ENCODE measurements at regions not wholly inside any gene's neighbourhood (a gene's known extent, or its start where the extent isn't known, plus 50 kb on each side); places are given as distances from the start of the nearest gene placed in this dataset.

DNA sequence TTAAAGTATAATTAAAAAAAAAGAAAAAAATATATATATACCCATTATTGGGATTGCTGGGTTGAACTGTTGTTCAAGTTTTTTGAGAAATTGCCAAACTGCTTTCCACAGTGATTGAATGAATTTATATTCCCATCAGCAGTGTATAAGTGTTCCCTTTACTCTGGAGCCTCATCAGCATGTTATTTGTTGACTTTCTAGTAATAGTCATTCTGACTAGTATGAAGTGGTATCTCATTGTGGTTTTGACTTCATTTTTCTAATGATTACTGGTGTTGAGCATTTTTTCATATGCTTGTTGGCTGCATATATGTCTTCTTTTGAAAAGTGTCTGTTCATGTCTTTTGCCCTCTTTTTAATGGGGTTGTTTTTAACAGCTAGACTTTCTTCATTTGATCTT lies 1260.8 kb upstream of the GJE1 start:
- Histone ChIP-seq H3K9me3 (ENCODE audit: severe bottlenecking) (no peaks in the 10 kb centered on the region), H3K4me1 (ENCODE audit: insufficient read depth, poor library complexity, severe bottlenecking) (peaks cover 5% of the 10 kb centered on the region), H3K27me3 (ENCODE audit: insufficient read depth, poor library complexity, severe bottlenecking) (no peaks in the 10 kb centered on the region), H3K36me3 (ENCODE audit: low read depth) (no peaks in the 10 kb centered on the region; the same call in 1 of the 2 replicates), H3K4me3 (ENCODE audit: severe bottlenecking) (no peak overlapping the region), H3K27ac (ENCODE audit: poor library complexity, severe bottlenecking) (no peak overlapping the region)
- 0 out of 3 replicates have a peak, but pooled peaks have one; percentile 42 for ATAC-seq (ENCODE audit: low read depth)
- TF ChIP-seq, protein P1, sequence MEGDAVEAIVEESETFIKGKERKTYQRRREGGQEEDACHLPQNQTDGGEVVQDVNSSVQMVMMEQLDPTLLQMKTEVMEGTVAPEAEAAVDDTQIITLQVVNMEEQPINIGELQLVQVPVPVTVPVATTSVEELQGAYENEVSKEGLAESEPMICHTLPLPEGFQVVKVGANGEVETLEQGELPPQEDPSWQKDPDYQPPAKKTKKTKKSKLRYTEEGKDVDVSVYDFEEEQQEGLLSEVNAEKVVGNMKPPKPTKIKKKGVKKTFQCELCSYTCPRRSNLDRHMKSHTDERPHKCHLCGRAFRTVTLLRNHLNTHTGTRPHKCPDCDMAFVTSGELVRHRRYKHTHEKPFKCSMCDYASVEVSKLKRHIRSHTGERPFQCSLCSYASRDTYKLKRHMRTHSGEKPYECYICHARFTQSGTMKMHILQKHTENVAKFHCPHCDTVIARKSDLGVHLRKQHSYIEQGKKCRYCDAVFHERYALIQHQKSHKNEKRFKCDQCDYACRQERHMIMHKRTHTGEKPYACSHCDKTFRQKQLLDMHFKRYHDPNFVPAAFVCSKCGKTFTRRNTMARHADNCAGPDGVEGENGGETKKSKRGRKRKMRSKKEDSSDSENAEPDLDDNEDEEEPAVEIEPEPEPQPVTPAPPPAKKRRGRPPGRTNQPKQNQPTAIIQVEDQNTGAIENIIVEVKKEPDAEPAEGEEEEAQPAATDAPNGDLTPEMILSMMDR (IDR thresholded peaks at IDR 0.05; ENCODE audit: poor library complexity, severe bottlenecking) = no peak
- no peak for DNase-seq (ENCODE audit: low spot score)

- TF ChIP-seq, protein P1 (IDR thresholded peaks at IDR 0.05; ENCODE audit: poor library complexity, severe bottlenecking) = no peak
- Histone ChIP-seq H3K4me1 (ENCODE audit: insufficient read depth, poor library complexity, severe bottlenecking) (peaks cover 3% of the 10 kb centered on the region), H3K9me3 (ENCODE audit: severe bottlenecking) (no peaks in the 10 kb centered on the region), H3K36me3 (ENCODE audit: low read depth) (no peaks in the 10 kb centered on the region; the same call in 1 of the 2 replicates), H3K27ac (ENCODE audit: poor library complexity, severe bottlenecking) (no peak overlapping the region), H3K4me3 (ENCODE audit: severe bottlenecking) (no peak overlapping the region), H3K27me3 (ENCODE audit: insufficient read depth, poor library complexity, severe bottlenecking) (no peaks in the 10 kb centered on the region)
- no peak for DNase-seq (ENCODE audit: low spot score)
- no peak for ATAC-seq (ENCODE audit: low read depth)
Observed at GRCh38 chr6:140867336-140867735, 1265.4 kb upstream of the GJE1 start.

- H3K27me3 ChIP-seq (ENCODE audit: insufficient read depth, poor library complexity, severe bottlenecking) = no peaks in the 10 kb centered on the region
- TF ChIP-seq, protein P1 (IDR thresholded peaks at IDR 0.05; ENCODE audit: poor library complexity, severe bottlenecking) = no peak
- ATAC-seq (ENCODE audit: low read depth) = peak; percentile 87
- DNase-seq (ENCODE audit: low spot score) = no peak
- no peaks in the 10 kb centered on the region for H3K9me3 ChIP-seq (ENCODE audit: severe bottlenecking)
- H3K4me3 ChIP-seq (ENCODE audit: severe bottlenecking) = no peak overlapping the region
- peak overlapping the region; percentile 88 for H3K27ac ChIP-seq (ENCODE audit: poor library complexity, severe bottlenecking)
- peaks cover 32% of the 10 kb centered on the region for H3K4me1 ChIP-seq (ENCODE audit: insufficient read depth, poor library complexity, severe bottlenecking)
- H3K36me3 ChIP-seq (ENCODE audit: low read depth) = no peaks in the 10 kb centered on the region
Observed at GRCh38 chr6:140858381-140858971, 1274.2 kb upstream of the GJE1 start.

- Histone ChIP-seq H3K36me3 (ENCODE audit: low read depth) (no peaks in the 10 kb centered on the region), H3K27me3 (ENCODE audit: insufficient read depth, poor library complexity, severe bottlenecking) (no peaks in the 10 kb centered on the region), H3K9me3 (ENCODE audit: severe bottlenecking) (no peaks in the 10 kb centered on the region), H3K4me3 (ENCODE audit: severe bottlenecking) (no peak overlapping the region), H3K4me1 (ENCODE audit: insufficient read depth, poor library complexity, severe bottlenecking) (peaks cover 32% of the 10 kb centered on the region), H3K27ac (ENCODE audit: poor library complexity, severe bottlenecking) (peak overlapping the region; percentile 88)
- ATAC-seq (ENCODE audit: low read depth) (peak; percentile 85), DNase-seq (ENCODE audit: low spot score) (no peak)
- TF ChIP-seq, protein P1 (IDR thresholded peaks at IDR 0.05; ENCODE audit: poor library complexity, severe bottlenecking) = no peak
Observed at GRCh38 chr6:140857739-140858380, 1274.9 kb upstream of the GJE1 start.

DNA sequence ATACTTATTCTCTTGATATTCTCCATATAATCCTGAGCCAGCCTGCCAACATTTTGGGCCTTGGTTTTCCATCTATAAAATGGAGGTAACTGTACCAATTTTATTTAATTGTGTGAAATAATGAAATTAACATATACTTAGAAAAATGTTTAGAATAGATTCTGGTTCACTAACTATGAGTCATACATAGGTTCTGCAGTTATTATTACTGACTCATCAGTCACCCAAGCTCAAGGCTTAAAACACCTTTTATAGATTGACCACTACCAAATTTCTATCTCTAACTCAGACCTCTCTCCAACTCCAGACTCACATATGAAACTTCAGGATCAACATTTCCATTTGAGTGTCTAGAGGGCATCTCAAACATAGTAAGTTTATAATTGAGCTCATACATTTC lies 1277.2 kb upstream of the GJE1 start:
- TF ChIP-seq, protein P1 (IDR thresholded peaks at IDR 0.05; ENCODE audit: poor library complexity, severe bottlenecking) = no peak
- ATAC-seq (ENCODE audit: low read depth) (peak; percentile 43; the same call in 1 of the 3 replicates), DNase-seq (ENCODE audit: low spot score) (no peak)
- no peaks in the 10 kb centered on the region for H3K9me3 ChIP-seq (ENCODE audit: severe bottlenecking)
- H3K27ac ChIP-seq (ENCODE audit: poor library complexity, severe bottlenecking) = peak overlapping the region; percentile 28
- no peaks in the 10 kb centered on the region for H3K36me3 ChIP-seq (ENCODE audit: low read depth)
- no peaks in the 10 kb centered on the region for H3K27me3 ChIP-seq (ENCODE audit: insufficient read depth, poor library complexity, severe bottlenecking)
- no peak overlapping the region for H3K4me3 ChIP-seq (ENCODE audit: severe bottlenecking)
- peaks cover 32% of the 10 kb centered on the region for H3K4me1 ChIP-seq (ENCODE audit: insufficient read depth, poor library complexity, severe bottlenecking)

Data from RWPE2 (cell line).